HCEC 1CT (cell line): ENCODE measurements at regions not wholly inside any gene's neighbourhood (a gene's known extent, or its start where the extent isn't known, plus 50 kb on each side); places are given as distances from the start of the nearest gene placed in this dataset.

Source experiments
- DNase-seq: peaks from one replicate; pipeline ENCODE4 v3.0.0-alpha.2; 2017

DNA sequence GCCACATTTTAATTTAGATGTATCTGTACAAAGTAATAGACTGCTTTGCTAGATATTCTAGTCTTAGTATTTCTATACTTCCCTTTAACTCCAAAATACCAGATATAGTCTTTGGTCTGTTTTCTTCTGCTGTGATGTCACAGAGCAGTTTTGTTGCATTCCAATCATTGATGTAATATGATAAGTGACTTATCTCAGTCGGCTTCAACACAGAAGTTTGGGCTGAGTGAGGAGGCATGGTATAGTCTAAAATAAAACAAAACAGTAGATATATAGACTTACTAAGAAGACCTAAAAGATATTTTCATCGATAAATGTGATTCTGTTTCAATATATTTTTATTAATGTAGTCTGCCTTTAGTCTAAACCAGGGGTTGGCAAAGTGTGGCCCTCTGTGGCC, 169.9 kb downstream of the DCK start:
- DNase-seq = no peak

DNA sequence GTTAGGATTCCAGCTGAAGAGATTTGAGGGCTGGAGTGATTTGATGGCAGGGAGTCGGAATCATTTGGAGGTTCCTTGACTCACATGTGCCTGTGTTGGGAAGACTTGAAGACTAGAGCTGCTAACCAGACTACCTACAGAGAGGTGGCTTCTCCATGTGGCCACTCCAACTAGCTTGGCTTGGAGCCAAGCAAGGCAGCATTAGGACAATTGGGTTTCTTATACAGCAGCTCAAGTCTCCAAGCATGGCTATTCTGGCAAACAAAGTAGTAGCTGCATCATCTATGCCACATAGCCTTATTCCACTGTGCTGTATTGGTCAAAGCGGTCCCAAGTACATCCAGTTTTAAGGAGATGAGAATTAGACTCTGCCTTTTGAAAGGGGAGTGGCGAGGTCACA, 171.7 kb upstream of the SLC4A4 start:
- DNase-seq = no peak

DNA sequence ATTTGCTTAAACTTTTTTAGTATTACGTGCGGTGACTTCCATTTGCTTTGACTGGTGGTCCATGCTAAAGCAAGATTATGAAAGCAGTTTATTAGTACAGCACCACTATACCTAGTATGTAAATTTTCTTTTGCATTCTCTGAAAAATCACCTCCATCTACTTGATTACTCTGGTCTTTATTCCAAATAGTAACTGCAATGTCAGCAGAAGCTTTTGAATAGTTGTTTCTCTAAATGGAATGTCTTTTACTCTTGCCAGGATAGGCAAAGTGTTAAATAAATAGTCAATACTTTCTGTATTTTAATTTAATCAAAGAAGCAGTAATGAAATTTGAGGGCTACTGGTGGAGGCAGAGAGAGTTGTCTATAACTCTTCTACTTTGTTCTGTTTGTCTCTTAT, 167.2 kb upstream of the SLC4A4 start:
- no peak for DNase-seq

DNA sequence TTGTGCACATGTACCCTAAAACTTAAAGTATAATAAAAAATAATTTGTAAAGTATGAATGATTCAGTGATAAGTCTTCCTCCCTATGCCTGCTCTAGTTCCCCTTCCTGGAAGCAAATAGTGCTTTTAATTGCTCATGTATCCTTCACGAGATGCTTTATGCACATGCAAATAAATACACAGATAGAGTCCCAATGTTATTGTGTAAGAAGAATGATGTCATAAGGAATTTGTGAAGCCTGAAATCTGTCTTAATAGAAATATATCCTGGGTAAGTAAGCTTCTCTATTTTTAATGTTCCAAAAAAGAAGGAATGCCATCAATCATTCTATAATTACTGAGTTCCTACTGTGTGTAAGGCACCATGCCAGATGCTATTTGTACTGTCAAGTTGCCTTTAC, 157.5 kb upstream of the SLC4A4 start:
- DNase-seq = no peak

DNA sequence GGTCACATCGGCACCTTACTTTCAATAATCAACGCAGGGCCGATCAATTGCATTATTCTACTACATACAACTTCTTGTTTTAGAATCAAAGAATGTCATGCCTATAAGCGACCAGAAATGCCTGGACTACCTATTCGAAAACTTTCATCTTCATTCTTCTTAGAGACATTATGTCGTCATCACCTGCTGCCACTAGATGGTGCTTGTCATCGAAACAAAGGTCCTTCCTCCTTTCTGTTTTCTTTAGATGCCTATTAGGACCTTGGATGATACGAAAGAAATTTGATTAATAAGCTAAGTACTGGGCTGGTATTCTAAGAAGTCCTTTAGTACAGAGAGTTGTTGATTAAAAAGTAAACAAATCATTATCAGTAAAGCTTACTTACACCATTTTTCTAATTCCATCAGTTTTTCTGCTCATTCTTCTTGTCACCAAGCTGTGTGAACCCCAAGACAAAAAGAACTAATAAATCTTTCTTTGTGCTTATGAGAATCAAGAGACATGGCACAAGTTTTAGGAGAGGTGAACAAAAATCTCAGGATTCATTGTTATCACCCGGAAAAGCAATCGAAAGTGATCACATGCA, 154.5 kb upstream of the SLC4A4 start:
- DNase-seq = peak; percentile 40

DNA sequence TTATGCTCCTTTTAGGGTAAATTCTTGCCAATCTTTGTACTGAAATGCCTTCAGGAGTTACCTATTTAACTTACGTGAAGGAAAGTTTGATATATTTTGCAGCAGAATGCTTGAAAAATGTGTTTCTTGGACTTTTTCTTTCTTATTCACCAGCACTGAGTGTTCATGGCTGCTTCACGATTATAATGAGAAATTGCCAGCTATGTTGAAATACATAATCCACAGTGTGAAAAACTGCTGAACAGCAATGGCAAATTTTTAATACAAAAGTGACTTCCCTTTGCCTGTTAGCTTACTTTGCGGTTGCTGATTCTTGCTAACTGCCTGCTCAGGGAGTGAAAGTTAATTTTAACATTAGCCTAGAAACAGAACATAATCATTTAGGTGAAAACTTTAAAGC, 153.8 kb upstream of the SLC4A4 start:
- DNase-seq = no peak

DNA sequence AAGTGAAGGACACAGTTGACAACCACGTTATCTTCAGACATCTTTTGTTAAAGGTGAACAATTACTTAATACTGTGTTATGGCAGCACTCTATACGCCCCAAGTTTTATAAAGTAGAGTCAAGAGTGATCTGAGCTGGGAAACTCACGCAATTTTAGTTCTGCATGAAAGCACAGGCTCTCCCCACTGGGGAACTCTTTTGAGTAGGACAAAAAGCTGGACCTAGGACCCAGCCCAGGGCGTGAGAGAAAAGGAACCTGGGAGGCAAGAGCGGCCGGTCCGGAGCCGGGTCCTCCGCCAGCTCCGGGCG, 152.6 kb upstream of the SLC4A4 start:
- no peak for DNase-seq

DNA sequence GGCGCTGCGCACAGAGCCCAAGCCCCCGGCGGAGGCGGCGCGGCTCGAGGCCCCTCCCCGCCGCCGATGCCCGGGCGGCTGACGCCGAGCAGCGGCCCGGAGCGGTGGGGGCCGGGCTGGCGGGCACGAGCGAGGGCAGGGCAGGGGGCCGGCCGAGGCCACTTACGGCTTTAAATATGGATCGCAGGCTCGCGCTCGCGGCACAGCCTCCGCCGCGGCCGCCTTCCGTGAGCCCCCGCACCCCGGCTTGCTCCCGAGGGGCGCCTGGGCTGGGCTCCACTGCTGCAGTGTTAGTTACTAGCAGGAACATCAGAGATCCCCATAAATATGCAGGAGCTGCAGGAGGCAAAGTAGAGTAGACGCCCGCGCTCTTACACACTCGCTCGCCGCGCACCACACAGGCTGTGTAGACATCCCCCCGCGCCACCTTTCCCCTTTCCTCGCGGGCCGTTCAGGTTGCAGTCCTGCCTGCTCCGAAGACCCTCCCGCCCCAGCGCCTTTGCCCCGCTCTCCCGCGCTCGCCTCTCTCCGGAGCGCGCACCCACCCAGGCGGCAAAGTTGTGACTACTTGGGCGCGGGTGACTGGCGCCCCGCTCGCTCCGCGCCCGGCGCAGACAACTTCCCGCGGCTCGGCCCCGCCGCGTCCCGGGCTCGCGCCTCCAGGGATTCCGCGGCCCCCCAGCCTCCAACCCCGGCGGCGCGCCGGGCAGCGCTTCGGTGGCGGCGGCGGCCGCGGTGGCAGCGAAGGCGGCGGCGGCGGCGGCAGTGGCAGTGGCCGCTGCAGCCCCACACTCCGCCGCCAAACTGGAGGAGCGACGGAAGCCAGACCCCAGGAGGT, 152.0 kb upstream of the SLC4A4 start:
- peak; percentile 32 for DNase-seq

DNA sequence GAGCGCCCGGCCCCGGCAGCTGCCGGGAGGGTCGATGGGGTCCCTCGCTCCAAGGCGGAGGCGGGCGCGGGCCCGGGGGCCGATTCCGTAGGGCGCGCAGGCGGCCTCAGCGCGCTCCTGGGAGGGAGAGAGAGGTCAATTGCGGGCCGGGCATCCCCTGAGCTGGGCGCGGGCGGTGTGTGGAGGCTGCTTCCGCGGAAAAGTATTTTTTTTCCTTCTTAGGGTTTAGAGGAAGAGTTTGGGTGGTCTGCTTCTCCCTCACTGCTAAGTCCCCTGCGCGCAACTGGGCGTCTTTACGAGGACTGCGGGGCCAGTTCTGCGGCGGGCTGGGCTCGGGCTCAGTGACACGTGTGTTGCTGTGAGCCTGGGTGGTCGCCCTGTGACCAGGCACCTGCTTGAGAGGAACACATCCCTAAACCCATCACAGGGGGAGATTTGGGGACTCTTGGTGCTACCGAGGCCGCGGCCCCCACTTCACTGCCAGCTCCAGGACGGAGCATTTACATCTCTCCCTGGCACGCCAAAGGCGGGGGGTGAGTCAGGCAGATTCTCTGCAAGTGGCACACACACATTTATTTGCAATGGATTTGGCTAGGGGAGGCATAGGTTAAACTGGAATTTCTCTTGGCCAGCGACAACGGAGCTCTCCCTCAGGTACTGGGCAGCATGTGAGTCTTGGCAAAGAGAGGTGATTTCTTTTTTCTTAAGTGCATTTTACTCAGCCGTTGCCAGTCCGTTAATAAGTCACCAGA, 151.2 kb upstream of the SLC4A4 start:
- no peak for DNase-seq

DNA sequence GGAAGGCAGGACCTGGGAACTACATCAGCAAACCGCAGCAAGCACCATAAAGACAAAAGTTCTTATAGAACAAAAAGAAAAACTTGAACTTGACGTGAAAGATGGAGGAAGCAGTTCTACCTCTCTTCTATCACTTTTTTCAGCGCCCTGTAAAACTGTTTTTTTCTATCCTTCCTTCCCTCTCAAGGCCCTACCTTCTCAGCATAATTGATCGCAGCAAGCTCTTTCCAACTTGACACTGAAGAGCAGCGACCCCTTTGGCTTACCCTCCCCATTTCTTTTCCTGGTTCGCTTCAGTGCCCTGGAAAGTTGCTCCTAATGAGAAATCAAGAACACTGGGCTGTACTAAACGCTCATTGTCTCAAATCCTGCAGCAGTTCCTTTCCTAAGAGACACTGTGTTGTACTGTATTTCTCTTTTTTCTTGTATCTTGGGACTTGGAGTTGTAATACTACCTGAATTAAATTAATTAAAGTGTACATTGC, 150.6 kb upstream of the SLC4A4 start:
- no peak for DNase-seq

DNA sequence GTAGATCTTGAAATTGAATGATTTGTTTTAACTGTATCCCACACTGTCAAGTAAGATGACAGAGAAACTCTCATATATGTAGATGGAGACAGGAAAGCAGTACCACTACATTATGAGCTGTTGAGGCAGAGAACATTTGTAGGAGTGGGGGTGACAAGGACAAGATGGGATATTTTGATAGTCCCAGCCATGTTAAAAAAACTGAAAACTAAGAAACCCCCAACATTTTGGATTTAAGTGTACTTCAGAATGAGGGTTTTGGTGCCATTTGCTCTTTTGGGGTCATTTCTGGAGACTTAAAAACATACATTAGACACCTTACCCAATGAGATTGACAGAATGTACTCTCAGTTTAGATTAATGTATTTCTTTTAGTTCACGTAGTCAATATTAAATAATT, 149.9 kb upstream of the SLC4A4 start:
- DNase-seq = no peak

DNA sequence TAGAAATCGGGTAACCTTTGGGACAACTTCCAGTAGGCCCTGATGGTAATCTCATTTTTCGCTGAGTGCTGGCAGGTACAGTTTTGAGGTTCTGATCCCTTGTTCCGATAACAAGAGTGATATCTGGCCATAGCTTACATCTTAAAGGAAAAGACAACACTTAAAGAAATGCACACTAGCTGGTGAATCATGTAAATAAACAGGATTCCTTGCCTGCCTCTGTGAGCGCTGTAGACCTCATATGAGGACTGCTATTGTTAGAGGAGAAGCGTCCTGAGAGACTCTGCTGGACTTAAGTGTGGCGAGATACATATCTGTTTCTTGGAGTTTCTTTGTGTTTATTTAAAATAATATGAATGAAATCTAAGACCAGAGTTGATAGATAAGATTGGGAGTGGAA, 149.3 kb upstream of the SLC4A4 start:
- peak; percentile 67 for DNase-seq

DNA sequence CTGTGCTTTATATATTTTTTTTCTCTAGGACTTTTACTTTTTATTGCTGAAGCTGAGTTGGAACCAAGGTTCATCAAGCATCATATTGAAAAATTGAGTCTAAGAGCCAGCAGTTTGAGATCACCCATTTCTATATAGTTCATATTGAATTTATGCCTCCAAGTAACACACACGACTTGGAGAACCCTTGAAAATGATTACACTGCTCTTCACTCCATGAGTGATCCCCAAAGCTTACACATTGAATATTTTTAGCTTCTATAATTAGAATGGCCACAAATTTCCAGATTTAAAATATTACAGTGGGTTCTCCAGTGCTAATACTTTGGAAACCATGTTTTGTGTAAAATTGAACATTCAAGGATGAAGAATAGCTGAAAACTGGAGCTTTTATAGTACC, 144.4 kb upstream of the SLC4A4 start:
- DNase-seq = no peak

DNA sequence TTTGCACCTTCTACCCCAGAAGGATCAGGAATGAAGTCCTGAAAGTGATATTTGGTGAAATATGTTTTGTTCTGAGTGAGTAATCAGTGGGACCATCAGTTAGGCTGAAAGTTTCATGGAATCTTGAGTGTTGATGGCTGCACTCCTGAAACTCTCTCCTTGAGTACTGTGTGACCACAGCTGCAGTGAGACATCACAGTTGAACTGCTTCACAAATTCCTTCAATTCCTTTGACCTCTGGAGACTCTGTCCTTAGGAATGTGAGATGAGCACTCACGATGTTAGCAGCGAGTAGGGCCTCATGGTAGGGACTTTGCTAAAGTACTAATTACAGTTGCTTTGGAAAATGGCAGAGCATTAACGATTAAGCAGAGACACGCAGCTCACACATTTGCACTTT, 142.9 kb upstream of the SLC4A4 start:
- DNase-seq = peak; percentile 57

DNA sequence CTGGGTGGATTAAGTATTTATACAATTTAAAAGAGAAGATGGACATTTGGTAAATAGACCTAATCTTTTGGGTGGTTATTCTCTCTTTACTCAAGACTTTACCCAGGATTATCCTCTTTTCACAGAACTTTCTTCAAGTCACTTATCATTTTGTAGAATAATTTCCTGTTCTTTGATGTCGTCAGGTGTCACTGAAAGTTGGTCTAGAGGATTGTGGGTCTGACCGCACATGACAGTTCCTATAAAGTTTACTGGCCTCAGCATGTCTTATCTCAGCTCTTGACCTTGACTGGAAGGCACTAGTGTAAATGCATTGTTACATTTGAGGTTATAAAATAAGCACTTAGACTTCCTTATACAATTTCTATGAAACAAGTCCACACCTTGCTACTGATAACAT, 139.9 kb upstream of the SLC4A4 start:
- no peak for DNase-seq

DNA sequence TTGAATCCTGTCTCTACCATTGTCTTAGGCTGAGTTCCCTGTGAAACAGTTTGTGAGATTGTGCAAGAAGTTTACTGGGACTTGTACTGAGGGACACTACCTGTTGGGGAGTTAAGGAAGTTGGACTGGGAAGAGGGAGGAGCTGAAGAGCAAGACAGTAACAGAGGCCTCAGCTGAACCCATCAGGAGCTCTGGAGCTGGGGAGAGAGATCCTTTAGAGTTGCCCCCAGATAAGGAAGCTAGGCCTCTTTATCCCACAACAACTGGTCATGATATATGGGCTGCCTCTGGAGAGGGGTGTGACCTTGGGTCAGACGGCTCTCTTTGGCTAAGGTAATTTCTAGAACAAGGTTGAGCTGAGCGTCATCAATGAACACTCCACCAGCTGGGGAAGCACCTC, 137.8 kb upstream of the SLC4A4 start:
- no peak for DNase-seq

DNA sequence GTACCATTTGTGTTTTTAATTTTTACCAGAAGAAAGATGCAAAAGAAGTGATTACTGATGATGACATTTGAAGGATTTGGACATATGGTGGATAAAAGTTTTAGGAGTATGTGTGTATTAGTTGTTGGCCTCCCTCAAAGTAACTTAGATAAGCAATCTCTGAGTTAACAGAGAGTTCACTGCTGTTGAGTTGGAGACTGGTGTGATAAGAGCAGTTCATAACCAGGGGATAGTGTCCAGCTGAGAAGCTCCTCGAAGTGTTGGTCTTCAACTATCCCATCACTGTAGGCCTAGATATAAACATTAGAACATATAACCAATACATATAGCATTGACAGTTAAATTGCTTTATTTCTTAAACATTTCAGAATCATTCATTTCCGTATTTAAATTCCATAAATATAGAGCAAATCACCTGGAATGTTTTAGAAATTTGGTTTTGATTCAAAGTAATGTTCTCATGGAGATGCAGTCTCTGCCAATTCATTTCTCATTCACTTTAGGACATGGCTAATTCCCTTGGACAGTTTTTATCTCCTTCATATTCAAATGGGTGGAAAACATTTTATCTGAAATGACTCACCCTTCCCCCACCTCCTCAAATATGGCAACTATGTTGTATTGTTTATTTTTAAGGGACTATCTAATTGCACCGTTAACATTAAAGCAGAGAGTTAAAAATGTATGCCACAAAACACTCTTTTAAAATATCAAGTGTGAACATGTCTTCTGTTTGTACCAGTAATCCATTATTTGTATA, 136.8 kb upstream of the SLC4A4 start:
- no peak for DNase-seq

DNA sequence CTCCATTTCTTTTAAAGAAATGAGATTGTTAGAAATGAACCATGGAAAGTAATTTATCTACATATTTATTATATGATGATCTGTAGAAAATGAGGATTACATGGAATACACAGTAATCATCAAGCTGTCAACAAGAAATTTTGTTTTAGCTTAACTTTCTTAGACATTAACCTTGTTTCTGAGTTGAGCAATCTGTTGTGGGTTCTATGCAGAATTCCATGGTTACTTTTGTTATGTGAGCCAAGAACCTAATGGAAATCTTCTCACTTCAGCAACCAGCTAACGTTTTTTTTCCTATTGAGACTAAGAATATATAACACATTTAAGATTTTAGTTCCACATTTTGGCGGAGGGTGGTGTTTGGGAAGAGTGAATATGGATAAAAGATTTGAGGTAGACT, 136.1 kb upstream of the SLC4A4 start:
- no peak for DNase-seq

DNA sequence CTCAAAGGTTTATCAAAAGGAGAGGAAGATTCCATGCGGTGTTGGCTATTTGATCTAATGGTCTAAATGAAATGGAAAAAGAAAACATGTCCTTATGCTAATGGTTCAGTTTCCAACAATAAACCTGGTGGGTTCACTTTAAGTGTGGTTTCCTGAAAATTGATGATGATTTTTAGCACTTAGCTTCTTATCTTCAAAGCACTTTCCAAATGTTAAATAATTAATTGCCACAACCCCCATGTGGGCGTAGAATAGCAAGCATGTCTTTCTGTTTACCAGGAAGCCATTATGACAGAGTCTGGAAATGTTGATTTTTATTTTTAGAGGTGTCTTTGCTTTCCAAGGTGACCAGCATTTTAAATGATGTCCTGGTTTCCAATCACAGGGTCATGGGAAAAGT, 134.8 kb upstream of the SLC4A4 start:
- DNase-seq = no peak

DNA sequence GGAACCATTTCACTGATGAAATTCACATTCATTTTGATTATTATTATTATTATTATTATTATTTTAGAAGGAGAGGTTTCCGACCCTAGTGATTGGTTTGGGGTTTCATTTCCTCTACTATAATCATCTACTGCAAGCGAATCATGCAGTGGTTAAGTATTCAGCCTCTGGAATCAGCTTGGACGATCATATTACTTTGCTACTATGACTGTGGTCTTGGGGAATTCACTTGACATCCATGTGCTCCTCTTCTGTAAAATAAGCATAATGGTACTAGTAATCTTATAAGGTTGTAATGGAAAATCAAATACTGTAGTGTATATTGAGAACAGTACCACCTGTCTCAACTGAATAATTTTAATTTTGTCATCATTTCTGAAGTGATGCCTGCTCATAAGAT, 132.1 kb upstream of the SLC4A4 start:
- peak; percentile 72 for DNase-seq

DNA sequence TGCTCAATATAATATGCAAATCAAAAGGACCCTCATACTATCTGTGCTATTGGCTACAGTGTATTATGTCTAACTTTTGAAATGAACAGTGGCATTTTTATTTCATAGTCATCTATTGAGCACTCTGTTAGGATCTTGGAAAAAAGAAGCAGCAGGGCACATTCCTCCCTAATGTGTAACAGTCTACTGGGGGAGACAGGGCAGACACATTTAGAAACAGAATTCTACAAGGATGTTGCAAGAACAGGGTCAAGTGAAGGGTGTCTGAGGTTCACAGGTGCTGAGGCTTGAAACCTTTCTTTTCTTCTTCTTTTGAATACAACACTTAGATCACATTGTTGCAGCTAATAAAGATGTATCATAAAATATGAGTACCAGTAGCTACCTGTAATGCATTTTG, 129.7 kb upstream of the SLC4A4 start:
- DNase-seq = peak; percentile 67

DNA sequence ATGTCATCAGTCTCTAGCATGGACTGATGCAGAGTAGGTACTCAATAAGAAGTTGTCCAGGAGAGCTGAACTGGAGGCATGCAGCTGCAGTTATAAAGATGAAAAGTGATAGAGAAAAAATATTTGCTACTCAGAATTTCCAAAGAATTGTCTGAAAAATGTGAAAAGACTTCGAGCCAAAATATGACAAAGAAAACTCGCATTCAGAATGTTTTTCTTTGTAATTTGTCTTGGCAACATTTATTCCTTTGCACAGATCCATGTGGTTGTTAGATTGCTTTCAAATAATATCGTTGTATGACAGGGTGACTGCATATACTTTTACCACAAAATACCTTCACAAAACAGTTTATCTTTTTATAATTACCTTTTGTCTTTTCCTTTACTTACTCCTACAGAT, 128.0 kb upstream of the SLC4A4 start:
- DNase-seq = no peak

DNA sequence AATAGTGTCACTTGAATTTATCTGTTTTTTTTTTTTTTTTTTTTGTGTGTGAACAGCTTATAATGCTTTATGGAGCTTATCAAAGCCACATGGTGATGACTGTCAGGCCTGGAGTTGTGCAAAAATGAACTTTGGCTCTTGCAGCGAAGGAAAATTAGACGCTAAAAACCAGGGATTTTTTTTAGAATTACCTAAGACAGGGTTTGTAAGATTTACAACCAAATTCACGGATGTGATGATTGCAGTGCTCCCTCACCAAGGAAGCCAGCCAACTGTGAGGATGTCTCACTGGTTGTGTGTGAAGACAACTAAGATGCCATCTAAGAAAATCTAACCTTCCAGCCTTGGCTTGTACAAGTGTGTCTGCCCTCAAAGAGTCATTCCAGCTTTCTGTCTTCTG, 127.1 kb upstream of the SLC4A4 start:
- DNase-seq = no peak

DNA sequence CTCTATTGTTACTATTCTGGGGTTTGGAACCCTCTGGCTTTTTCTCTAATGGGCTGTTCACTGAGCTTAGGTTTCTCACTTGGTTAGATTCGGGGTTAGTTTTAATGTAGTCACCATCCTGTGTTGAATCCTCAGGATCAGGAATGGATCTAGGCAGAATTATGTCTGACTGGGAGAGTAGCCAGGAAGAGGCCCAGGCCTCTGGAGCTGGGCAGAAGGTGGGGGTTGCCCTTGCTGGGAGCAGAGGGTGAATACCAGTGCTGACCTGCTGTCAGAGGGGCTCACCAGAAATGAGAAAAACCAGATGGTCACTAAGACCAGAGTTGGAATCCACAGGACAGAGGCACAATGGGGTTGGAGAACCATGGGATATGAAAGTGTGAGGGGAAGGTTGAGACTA, 126.6 kb upstream of the SLC4A4 start:
- DNase-seq = peak; percentile 19
